ENCODE measurements at regions not wholly inside any gene's neighbourhood (a gene's known extent, or its start where the extent isn't known, plus 50 kb on each side); places are given as distances from the start of the nearest gene placed in this dataset.

- DNase-seq (ENCODE audit: low read depth, low spot score) = no peak
These were observed 141.5 kb downstream of the RPIA start for GRCh38 chr2:88832992-88833389.

DNA sequence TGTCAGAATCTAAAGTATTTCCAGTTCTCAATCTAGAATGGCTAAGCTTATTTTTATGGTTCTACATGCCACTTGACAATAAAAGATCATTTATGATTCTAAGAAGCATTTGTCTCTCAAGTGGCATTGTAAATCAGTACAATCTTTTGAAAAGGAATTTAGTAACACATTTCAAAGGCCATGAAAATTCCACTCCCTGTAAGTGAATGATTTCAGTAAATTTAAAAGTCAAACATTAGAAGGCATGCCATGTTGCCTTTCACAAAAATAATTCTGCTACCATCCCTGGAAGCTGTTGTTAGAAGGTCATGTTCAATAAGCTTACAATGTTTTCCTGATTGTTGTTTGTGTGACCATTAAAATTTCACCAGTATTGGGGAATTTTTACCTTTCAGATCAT lies 142.9 kb downstream of the RPIA start:
- no peak for DNase-seq (ENCODE audit: low read depth, low spot score)

- DNase-seq (ENCODE audit: low read depth, low spot score) = no peak
These were observed 143.4 kb downstream of the RPIA start for GRCh38 chr2:88834866-88835265.

- no peak for DNase-seq (ENCODE audit: low read depth, low spot score)
These were observed 144.3 kb downstream of the RPIA start for GRCh38 chr2:88835726-88836125.

- DNase-seq (ENCODE audit: low read depth, low spot score) = no peak
These were observed 144.9 kb downstream of the RPIA start for GRCh38 chr2:88836351-88836750.

- DNase-seq (ENCODE audit: low read depth, low spot score) = no peak
These were observed 146.2 kb downstream of the RPIA start for GRCh38 chr2:88837511-88838160.

DNA sequence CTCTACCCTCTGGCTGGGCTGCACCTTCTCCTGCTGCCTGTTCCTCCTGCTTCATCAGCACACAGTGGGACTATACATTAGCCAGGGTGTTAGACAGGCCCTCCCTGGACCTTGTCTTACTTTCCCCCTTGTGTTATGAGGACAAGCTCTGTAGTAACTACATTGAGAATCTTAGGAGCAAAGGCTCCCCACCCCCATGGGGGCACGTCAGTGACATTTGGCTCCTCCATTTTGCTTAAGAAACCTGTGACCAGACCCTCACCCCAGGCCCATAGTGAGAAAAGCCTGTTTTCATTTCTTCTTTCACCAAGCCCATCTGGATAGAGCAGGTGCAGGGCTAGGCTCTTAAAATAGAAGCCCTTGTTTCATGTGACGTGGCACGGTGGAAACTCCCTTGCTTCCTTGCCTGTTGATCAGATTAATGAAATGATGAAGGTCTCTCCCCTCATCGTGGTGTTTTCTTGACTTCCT lies 146.7 kb downstream of the RPIA start:
- DNase-seq (ENCODE audit: low read depth, low spot score) = no peak

GRCh38 chr2:88841224-88841929 lies 149.9 kb downstream of the RPIA start:
- DNase-seq (ENCODE audit: low read depth, low spot score) = no peak

DNA sequence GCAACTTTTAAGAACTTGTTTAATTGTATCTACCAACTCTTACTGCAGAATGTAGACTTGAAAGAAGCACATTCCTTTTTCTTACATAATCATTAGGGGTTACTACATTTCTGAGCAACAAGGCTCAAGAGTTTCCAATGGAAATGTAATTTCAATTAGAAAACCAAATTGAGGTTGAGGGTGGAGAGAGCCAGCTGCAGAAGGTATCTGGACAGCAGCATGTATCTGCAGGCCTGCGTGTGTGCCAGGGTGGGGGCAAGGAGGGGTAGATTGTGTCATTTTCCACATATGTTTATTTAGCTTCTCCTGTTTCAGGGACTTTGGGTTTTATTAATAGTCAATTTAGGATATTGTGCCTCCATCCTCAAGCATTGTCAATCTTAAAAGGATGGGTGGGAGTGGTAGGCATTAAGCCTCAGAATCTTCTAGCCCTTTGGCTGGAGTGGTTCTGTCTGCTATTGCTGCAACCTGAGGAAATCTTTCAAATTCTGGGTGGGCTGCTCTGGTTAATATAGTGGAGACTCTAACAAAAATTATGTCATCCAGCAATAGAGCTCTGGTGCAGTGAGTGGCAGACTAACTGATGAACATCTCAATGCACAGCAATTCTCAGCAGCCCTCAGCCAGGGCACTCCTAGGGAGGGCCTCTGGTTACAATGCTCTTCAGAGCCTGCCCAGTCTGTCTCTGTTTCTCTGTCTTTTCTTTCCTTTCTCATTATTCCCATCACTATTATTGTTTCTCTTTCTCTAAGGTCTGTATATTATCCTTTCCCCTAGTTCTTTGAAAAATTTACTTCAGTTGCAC lies 151.4 kb downstream of the RPIA start:
- DNase-seq (ENCODE audit: low read depth, low spot score) = no peak

GRCh38 chr2:88843651-88844050 lies 152.2 kb downstream of the RPIA start:
- no peak for DNase-seq (ENCODE audit: low read depth, low spot score)

- DNase-seq (ENCODE audit: low read depth, low spot score) = no peak
These were observed 153.5 kb downstream of the RPIA start for GRCh38 chr2:88844960-88845359.

DNA sequence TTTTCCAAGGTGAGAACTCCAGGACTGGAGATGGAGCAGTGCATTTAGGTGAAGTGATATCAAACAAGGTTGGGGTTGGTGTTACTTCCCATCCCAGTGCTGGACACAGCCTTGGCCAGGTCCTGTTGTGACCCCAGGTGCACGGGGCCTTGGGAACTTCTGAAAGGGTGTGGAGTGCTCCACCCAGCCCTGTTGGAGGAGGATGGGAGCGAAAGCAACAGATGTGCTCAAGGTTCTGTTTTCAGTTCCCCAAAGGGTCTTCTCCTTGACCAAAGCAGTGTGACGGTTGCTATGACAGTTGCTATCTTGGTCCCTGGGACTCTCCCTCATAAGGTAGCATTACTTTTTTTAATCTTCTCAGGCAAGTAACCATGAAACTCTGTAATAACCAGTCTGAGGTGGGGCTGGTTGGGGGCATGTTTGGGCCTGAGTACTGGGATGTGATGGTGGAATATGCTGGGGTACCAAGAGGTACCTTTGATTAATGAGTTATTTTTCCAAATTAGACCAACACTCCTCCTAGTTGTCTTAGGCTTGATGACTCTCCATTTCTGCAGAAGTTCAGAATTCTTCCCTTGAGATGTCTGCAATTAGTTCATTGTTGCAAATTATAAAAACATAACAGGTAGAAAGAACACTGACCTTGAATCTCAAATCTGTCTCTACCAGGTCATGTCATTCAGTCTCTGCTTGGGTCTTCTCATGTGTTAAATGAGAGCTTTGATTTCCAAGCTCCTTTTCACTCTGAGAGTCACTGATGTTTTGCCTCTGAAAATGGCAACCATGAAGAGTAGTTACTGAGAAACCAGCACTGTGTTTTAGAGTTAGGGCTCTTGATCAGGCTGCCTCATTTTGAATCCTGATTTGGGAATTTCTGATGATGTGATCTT lies 154.5 kb downstream of the RPIA start:
- DNase-seq (ENCODE audit: low read depth, low spot score) = no peak

- no peak for DNase-seq (ENCODE audit: low read depth, low spot score)
These were observed 161.4 kb downstream of the RPIA start for GRCh38 chr2:88852753-88853402.

GRCh38 chr2:88853403-88853790 lies 161.9 kb downstream of the RPIA start:
- no peak for DNase-seq (ENCODE audit: low read depth, low spot score)

- DNase-seq (ENCODE audit: low read depth, low spot score) = no peak
These were observed 163.1 kb downstream of the RPIA start for GRCh38 chr2:88854528-88854927.

DNA sequence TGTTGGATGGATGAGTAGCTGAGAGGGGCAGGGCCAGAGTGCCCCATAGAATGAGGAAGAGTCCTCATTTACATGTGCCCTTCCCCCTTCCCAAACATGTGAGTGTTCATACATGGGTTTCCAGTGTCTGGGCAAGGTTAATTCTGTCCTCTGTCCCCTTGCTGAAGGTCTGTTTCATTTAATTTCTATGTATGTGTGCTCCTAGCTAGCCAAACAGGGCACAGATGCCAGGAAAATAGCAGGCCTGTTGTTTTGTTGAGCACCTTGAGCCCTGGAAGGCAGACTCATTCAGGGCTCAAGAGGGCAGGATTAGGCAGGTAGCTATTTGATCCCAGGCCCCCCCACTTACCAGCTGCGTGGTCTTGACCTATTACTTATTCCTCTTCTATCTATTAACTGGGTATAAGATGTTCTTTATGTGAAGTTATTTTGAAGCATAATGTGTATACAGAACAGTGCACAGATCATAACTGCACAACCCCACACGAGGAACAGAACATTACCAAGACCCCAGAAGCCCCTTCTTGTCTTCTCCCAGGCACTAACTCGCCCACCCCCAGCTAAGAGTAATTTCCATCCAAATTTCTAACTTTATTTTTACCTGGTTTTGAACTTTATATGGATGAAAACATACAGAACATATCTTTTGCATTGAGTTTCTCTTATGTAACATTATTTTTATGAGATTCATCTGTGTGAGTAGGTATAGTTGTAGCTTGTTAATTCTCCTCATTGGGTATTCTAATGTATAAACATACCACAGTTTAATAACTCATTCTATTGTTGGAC lies 164.3 kb downstream of the RPIA start:
- no peak for DNase-seq (ENCODE audit: low read depth, low spot score)

DNA sequence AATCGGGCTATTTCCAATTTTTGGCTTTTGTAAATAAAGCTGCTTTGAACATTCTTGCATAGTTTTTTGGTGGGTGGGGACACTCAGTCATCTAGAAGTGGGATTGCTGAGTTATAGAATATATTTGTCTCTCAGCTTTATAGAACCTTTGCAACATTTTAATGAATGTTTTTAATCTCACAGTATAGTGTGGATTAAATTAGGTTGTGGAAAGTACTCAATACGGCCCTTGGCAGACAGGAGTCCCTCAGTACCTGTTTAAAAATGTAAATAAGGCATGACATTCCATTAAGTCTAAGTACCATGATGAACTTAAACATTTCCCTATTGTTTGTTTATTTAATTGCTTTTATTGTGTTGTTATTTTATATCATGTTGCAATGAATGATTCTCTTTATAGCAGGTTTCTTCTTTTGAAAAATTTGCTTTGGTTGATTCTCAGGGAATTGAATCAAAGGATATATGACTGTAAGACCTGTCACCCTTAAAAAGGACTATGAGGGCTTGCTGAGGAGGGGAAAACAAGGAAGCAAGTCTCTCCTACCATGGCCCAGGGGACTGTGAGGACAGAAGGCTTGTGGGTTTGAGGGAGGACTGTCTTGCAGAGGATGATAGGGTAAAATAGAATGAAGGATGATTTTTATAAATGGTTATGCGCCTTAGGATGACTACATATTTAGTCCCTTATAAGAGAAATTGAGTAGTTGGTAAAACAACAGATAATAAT lies 165.1 kb downstream of the RPIA start:
- DNase-seq (ENCODE audit: low read depth, low spot score) = no peak

DNA sequence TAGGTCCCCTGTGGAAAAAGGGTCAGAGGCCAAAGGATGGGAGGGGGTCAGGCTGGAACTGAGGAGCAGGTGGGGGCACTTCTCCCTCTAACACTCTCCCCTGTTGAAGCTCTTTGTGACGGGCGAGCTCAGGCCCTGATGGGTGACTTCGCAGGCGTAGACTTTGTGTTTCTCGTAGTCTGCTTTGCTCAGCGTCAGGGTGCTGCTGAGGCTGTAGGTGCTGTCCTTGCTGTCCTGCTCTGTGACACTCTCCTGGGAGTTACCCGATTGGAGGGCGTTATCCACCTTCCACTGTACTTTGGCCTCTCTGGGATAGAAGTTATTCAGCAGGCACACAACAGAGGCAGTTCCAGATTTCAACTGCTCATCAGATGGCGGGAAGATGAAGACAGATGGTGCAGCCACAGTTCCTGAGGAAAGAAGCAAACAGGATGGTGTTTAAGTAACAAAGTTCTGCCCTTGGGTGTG lies 165.8 kb downstream of the RPIA start:
- DNase-seq (ENCODE audit: low read depth, low spot score) = no peak

DNA sequence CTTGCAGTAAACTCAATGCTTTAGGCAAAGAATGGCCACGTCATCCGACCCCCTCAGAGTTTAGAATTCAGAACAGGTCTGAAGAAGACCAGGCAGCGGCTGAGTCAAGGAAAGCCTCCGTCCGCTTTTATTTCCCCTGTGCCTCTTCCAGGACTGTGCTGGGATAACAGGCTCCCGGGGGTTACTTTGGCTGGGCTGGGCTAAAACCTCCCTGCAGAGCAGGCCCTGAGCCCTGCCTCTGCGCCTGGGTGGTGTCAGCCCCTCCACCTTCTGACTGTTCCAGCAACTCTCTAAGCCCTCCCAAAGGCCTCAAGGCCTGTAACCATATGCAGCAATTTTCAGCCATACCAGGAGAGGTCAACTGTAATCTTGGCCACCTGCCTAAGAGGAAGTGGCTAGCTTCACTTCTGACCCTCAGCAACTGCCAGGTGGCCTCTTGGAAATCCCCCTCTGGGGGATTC lies 166.5 kb downstream of the RPIA start:
- no peak for DNase-seq (ENCODE audit: low read depth, low spot score)
